ENCODE measurements at regions not wholly inside any gene's neighbourhood (a gene's known extent, or its start where the extent isn't known, plus 50 kb on each side); places are given as distances from the start of the nearest gene placed in this dataset.

DNA sequence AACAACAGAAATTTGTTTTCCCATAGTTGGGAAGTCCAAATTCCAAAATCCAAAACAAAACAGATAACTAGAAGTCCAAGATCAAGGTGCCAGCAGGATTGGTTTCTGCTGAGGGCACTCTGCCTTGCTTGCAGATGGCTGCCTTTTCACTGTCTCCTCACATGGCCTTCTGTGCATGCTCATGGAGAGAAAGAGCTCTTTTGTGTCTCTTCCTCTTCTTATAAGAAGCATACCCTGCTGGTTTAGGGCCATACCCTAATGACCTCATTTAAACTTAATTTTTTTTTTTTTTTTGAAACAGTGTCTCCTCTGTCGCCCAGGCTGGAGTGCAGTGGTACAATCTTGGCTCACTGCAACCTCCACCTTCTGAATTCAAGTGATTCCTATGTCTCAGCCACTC, 1974.1 kb upstream of the PCDH20 start:
- Histone ChIP-seq H3K27me3 (ENCODE audit: insufficient read depth, low read length) (no peaks in the 10 kb centered on the region), H3K4me2 (ENCODE audit: insufficient read depth, low read length) (no peak overlapping the region), H3K4me3 (ENCODE audit: insufficient read depth, low read length) (no peak overlapping the region), H2AFZ (ENCODE audit: low read length) (peak overlapping the region; percentile 18), H4K20me1 (ENCODE audit: insufficient read depth, low read length) (no peaks in the 10 kb centered on the region), H3K36me3 (ENCODE audit: insufficient read depth, low read length) (no peaks in the 10 kb centered on the region), H3K79me2 (ENCODE audit: insufficient read depth, low read length) (no peaks in the 10 kb centered on the region), H3K9me3 (ENCODE audit: low read depth, low read length) (no peaks in the 10 kb centered on the region), H3K4me1 (ENCODE audit: insufficient read depth, low read length) (no peaks in the 10 kb centered on the region), H3K27ac (ENCODE audit: low read depth, low read length) (no peak overlapping the region)
- DNase-seq (ENCODE audit: insufficient read length, low spot score, missing footprints), result no peak
- TF ChIP-seq, protein P1, sequence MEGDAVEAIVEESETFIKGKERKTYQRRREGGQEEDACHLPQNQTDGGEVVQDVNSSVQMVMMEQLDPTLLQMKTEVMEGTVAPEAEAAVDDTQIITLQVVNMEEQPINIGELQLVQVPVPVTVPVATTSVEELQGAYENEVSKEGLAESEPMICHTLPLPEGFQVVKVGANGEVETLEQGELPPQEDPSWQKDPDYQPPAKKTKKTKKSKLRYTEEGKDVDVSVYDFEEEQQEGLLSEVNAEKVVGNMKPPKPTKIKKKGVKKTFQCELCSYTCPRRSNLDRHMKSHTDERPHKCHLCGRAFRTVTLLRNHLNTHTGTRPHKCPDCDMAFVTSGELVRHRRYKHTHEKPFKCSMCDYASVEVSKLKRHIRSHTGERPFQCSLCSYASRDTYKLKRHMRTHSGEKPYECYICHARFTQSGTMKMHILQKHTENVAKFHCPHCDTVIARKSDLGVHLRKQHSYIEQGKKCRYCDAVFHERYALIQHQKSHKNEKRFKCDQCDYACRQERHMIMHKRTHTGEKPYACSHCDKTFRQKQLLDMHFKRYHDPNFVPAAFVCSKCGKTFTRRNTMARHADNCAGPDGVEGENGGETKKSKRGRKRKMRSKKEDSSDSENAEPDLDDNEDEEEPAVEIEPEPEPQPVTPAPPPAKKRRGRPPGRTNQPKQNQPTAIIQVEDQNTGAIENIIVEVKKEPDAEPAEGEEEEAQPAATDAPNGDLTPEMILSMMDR (IDR thresholded peaks at IDR 0.05; ENCODE audit: extremely low read depth, low read depth, low read length), result no peak

DNA sequence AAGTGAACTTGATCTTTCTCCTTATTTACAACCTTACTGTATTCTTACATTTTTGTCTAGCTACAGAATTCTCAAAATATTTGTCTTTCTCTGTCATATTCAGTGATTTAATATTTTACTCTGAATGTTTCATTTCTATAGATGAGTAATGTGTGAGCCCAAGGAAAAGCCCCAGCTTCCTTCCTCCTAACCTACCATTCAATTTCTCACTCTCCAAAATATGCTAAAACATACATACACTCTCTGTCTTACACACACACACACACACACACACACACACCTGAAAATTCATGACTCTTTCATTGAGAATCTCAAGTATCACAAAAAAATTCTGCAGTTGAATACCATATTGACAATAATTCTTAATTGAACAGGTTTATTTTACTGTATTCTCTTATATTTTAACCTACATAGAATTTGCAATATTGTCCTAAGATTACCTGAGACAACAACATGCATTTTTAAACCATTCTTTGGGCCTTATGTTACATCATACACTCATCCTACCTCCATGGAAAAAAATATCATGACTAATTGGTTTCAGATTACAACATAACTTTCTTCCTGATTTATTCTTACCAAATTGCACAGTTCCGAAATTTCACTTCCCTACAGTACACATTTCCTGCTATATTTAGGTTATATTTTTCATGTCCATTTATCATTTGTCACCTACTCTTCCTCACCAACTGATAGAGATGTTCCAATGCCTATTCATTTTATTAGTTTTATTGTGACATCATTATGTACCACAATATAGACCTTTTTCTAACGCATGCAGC, 1965.6 kb upstream of the PCDH20 start:
- Histone ChIP-seq H3K4me3 (ENCODE audit: insufficient read depth, low read length) (no peak overlapping the region), H3K36me3 (ENCODE audit: insufficient read depth, low read length) (no peaks in the 10 kb centered on the region), H3K9me3 (ENCODE audit: low read depth, low read length) (no peaks in the 10 kb centered on the region), H3K27ac (ENCODE audit: low read depth, low read length) (no peak overlapping the region), H3K27me3 (ENCODE audit: insufficient read depth, low read length) (no peaks in the 10 kb centered on the region), H3K4me1 (ENCODE audit: insufficient read depth, low read length) (no peaks in the 10 kb centered on the region), H4K20me1 (ENCODE audit: insufficient read depth, low read length) (no peaks in the 10 kb centered on the region), H3K4me2 (ENCODE audit: insufficient read depth, low read length) (no peak overlapping the region), H3K79me2 (ENCODE audit: insufficient read depth, low read length) (no peaks in the 10 kb centered on the region), H2AFZ (ENCODE audit: low read length) (no peak overlapping the region)
- no peak for DNase-seq (ENCODE audit: insufficient read length, low spot score, missing footprints)
- TF ChIP-seq, protein P1 (IDR thresholded peaks at IDR 0.05; ENCODE audit: extremely low read depth, low read depth, low read length), result no peak

DNA sequence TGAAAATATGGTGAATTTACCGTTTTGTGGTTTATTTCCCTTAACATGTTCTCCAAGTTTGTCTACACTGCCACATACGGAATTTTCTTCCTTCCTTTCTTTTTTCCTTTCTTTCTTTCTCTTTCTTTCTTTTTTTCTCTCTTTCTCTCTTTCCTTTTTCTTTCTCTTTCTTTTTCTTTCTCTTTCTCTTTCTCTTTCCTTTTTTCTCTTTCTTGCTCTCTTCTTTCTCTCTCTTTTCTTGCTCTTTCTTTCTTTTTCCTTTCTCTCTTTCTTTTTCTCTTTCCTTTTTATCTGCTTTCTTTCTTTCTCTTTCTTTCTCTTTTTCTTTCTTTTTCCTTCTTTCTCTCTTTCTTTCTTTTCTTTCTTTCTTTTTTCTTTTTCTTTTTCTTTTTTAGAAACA, 1962.3 kb upstream of the PCDH20 start:
- no peaks in the 10 kb centered on the region for H4K20me1 ChIP-seq (ENCODE audit: insufficient read depth, low read length)
- no peak overlapping the region for H3K27ac ChIP-seq (ENCODE audit: low read depth, low read length)
- H3K4me1 ChIP-seq (ENCODE audit: insufficient read depth, low read length), result no peaks in the 10 kb centered on the region
- TF ChIP-seq, protein P1 (IDR thresholded peaks at IDR 0.05; ENCODE audit: extremely low read depth, low read depth, low read length), result no peak
- no peaks in the 10 kb centered on the region for H3K27me3 ChIP-seq (ENCODE audit: insufficient read depth, low read length)
- no peaks in the 10 kb centered on the region for H3K79me2 ChIP-seq (ENCODE audit: insufficient read depth, low read length)
- no peaks in the 10 kb centered on the region for H3K9me3 ChIP-seq (ENCODE audit: low read depth, low read length)
- no peak overlapping the region for H3K4me2 ChIP-seq (ENCODE audit: insufficient read depth, low read length)
- DNase-seq (ENCODE audit: insufficient read length, low spot score, missing footprints), result no peak
- peak overlapping the region; percentile 12 for H2AFZ ChIP-seq (ENCODE audit: low read length)
- no peak overlapping the region for H3K4me3 ChIP-seq (ENCODE audit: insufficient read depth, low read length)
- H3K36me3 ChIP-seq (ENCODE audit: insufficient read depth, low read length), result no peaks in the 10 kb centered on the region

DNA sequence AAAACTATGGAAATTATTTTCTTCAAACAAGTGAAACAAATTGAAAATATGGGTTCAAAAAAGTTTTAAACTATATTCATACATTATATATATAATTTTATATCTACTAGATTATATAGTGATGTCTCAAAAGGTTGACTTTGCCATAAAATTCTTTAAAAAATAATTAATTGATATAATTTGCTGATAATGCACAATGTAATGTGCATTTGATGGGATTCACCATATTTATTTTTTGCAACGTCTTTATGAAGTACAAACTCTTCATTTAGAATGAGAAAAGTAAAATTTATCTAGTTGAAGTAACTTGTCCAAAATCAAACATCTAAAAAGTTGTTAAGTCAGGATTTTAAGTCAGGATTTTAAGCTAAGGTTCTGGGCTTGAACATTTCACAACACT, 1954.5 kb upstream of the PCDH20 start:
- H4K20me1 ChIP-seq (ENCODE audit: insufficient read depth, low read length), result no peaks in the 10 kb centered on the region
- H3K79me2 ChIP-seq (ENCODE audit: insufficient read depth, low read length), result no peaks in the 10 kb centered on the region
- TF ChIP-seq, protein P1 (IDR thresholded peaks at IDR 0.05; ENCODE audit: extremely low read depth, low read depth, low read length), result no peak
- H3K27me3 ChIP-seq (ENCODE audit: insufficient read depth, low read length), result no peaks in the 10 kb centered on the region
- H3K4me3 ChIP-seq (ENCODE audit: insufficient read depth, low read length), result no peak overlapping the region
- no peaks in the 10 kb centered on the region for H3K4me1 ChIP-seq (ENCODE audit: insufficient read depth, low read length)
- H3K27ac ChIP-seq (ENCODE audit: low read depth, low read length), result no peak overlapping the region
- no peaks in the 10 kb centered on the region for H3K9me3 ChIP-seq (ENCODE audit: low read depth, low read length)
- H3K4me2 ChIP-seq (ENCODE audit: insufficient read depth, low read length), result no peak overlapping the region
- no peaks in the 10 kb centered on the region for H3K36me3 ChIP-seq (ENCODE audit: insufficient read depth, low read length)
- no peak for DNase-seq (ENCODE audit: insufficient read length, low spot score, missing footprints)
- H2AFZ ChIP-seq (ENCODE audit: low read length), result no peak overlapping the region

Measured in osteoblast (primary cell).